HEK293 (cell line): ENCODE measurements at regions not wholly inside any gene's neighbourhood (a gene's known extent, or its start where the extent isn't known, plus 50 kb on each side); places are given as distances from the start of the nearest gene placed in this dataset.

Experiments used
- CTCF ChIA-PET: fragments of 350-600 bp; formaldehyde crosslinking; extraction: SDS; loops from one replicate; lab custom pipeline; 2021; ENCODE audit warnings: antibody characterized with exemption; lab: Yijun Ruan, JAX
- POLR2A ChIA-PET: fragments of 300-600 bp; formaldehyde crosslinking; extraction: SDS; loops from one replicate; lab custom pipeline; 2020; ENCODE audit warnings: antibody characterized with exemption, inconsistent platforms; lab: Yijun Ruan, JAX
- H3K27ac ChIP-seq: fragments of 200-500 bp; sonication (Bioruptor generic); 2 replicates; pipeline ENCODE4 v1.5.1; 2014; ENCODE audit warnings: low read depth, low read length, control low read depth, inconsistent platforms; ENCODE audit errors: extremely low read depth
- H3K36me3 ChIP-seq, 2 experiments: fragments of 200-500 bp in 1 of 2; sonication (Bioruptor generic) in 1 of 2; 1 replicate in 1 of 2; 2 replicates in 1 of 2; pipeline ENCODE4 v1.5.1; 2014 to 2017; ENCODE audit warnings: inconsistent platforms in 2 of 2, low read length in 2 of 2; ENCODE audit not compliant: control insufficient read depth in 2 of 2, insufficient read depth in 1 of 2
- H3K4me1 ChIP-seq: fragments of 200-500 bp; sonication (Bioruptor generic); 2 replicates; pipeline ENCODE4 v1.5.1; 2014; ENCODE audit warnings: mild to moderate bottlenecking, low read length, inconsistent platforms; ENCODE audit not compliant: control insufficient read depth, insufficient read depth
- H3K4me3 ChIP-seq: 2 replicates; pipeline ENCODE4 v1.5.1; 2011; ENCODE audit warnings: low read depth, mild to moderate bottlenecking, control low read depth, low read length, moderate library complexity
- H3K9me3 ChIP-seq: fragments of 200-500 bp; sonication (Bioruptor generic); 2 replicates; pipeline ENCODE4 v1.5.1; 2014; ENCODE audit warnings: low read depth, low read length, inconsistent platforms; ENCODE audit not compliant: control insufficient read depth, insufficient read depth
- BCL11A ChIP-seq: fragments of 450-650 bp; formaldehyde crosslinking; IDR thresholded peaks from 2 replicates; pipeline ENCODE4 v1.5.1; 2016; ENCODE audit warnings: low read depth, missing biosample characterization, missing genetic modification characterization
- FEZF1 ChIP-seq: fragments of 450-650 bp; formaldehyde crosslinking; IDR thresholded peaks from 2 replicates; pipeline ENCODE4 v1.5.1; 2016; ENCODE audit warnings: missing biosample characterization, missing genetic modification characterization
- GLI2 ChIP-seq: fragments of 450-650 bp; formaldehyde crosslinking; IDR thresholded peaks from 2 replicates; pipeline ENCODE4; 2017; ENCODE audit warnings: missing biosample characterization, missing genetic modification characterization, low read depth, borderline replicate concordance
- GLIS1 ChIP-seq: fragments of 450-650 bp; formaldehyde crosslinking; IDR thresholded peaks from 2 replicates; pipeline ENCODE4 v1.5.1; 2016; ENCODE audit warnings: missing biosample characterization, missing genetic modification characterization
- KLF1 ChIP-seq: fragments of 450-650 bp; formaldehyde crosslinking; IDR thresholded peaks from 2 replicates; pipeline ENCODE4 v1.5.1; 2016; ENCODE audit warnings: missing biosample characterization, missing genetic modification characterization
- YY1 ChIP-seq: fragments of 450-650 bp; formaldehyde crosslinking; IDR thresholded peaks from 2 replicates; pipeline ENCODE4 v1.5.1; 2018; ENCODE audit warnings: missing biosample characterization, missing genetic modification characterization
- ZBTB44 ChIP-seq: fragments of 450-650 bp; IDR thresholded peaks from 2 replicates; pipeline ENCODE4 v1.5.1; 2018; ENCODE audit warnings: missing biosample characterization, mild to moderate bottlenecking, missing genetic modification characterization
- ZBTB7A ChIP-seq: fragments of 450-650 bp; formaldehyde crosslinking; IDR thresholded peaks from 2 replicates; pipeline ENCODE4 v1.5.1; 2016; ENCODE audit warnings: low read depth, missing biosample characterization, missing genetic modification characterization
- ZFP41 ChIP-seq: fragments of 450-650 bp; formaldehyde crosslinking; IDR thresholded peaks from 2 replicates; pipeline ENCODE4 v1.5.1; 2016; ENCODE audit warnings: missing biosample characterization, missing genetic modification characterization, borderline replicate concordance
- ZNF155 ChIP-seq: fragments of 450-650 bp; formaldehyde crosslinking; IDR thresholded peaks from 2 replicates; pipeline ENCODE4 v1.5.1; 2016; ENCODE audit warnings: missing biosample characterization, missing genetic modification characterization
- ZNF157 ChIP-seq: fragments of 450-650 bp; formaldehyde crosslinking; IDR thresholded peaks from 2 replicates; pipeline ENCODE4 v1.5.1; 2016; ENCODE audit warnings: missing biosample characterization, missing genetic modification characterization
- ZNF302 ChIP-seq: fragments of 450-650 bp; formaldehyde crosslinking; IDR thresholded peaks from 2 replicates; pipeline ENCODE4 v1.5.1; 2016; ENCODE audit warnings: missing biosample characterization, missing genetic modification characterization, low read depth
- ZNF354C ChIP-seq: fragments of 450-650 bp; formaldehyde crosslinking; IDR thresholded peaks from 2 replicates; pipeline ENCODE4 v1.5.1; 2016; ENCODE audit warnings: missing biosample characterization, missing genetic modification characterization, low read depth, borderline replicate concordance
- ZNF48 ChIP-seq: fragments of 450-650 bp; formaldehyde crosslinking; IDR thresholded peaks from 2 replicates; pipeline ENCODE4 v1.5.1; 2016; ENCODE audit warnings: missing biosample characterization, missing genetic modification characterization
- ZNF580 ChIP-seq: fragments of 450-650 bp; formaldehyde crosslinking; IDR thresholded peaks from 2 replicates; pipeline ENCODE4 v1.5.1; 2016; ENCODE audit warnings: missing biosample characterization, missing genetic modification characterization
- ZNF624 ChIP-seq: fragments of 450-650 bp; formaldehyde crosslinking; IDR thresholded peaks from 2 replicates; pipeline ENCODE4 v1.5.1; 2017; ENCODE audit warnings: missing biosample characterization, missing genetic modification characterization
- ZNF660 ChIP-seq: fragments of 450-650 bp; IDR thresholded peaks from 2 replicates; pipeline ENCODE4 v1.5.1; 2018; ENCODE audit warnings: missing biosample characterization, mild to moderate bottlenecking, missing genetic modification characterization
- ZNF664 ChIP-seq: fragments of 450-650 bp; formaldehyde crosslinking; IDR thresholded peaks from 2 replicates; pipeline ENCODE4 v1.5.1; 2016; ENCODE audit warnings: missing biosample characterization, missing genetic modification characterization
- ZNF670 ChIP-seq: fragments of 450-650 bp; formaldehyde crosslinking; IDR thresholded peaks from 2 replicates; pipeline ENCODE4 v1.5.1; 2016; ENCODE audit warnings: missing biosample characterization, missing genetic modification characterization, low read depth
- ZNF777 ChIP-seq: fragments of 450-650 bp; formaldehyde crosslinking; IDR thresholded peaks from 2 replicates; pipeline ENCODE4 v1.5.1; 2017; ENCODE audit warnings: missing biosample characterization, missing genetic modification characterization, borderline replicate concordance
- ZNF785 ChIP-seq: fragments of 450-650 bp; formaldehyde crosslinking; IDR thresholded peaks from 2 replicates; pipeline ENCODE4 v1.5.1; 2016; ENCODE audit warnings: missing biosample characterization, missing genetic modification characterization
- ZNF830 ChIP-seq: fragments of 450-650 bp; IDR thresholded peaks from 2 replicates; pipeline ENCODE4 v1.5.0; 2018; ENCODE audit warnings: missing biosample characterization, missing genetic modification characterization, low read depth, mild to moderate bottlenecking, moderate library complexity
- ZSCAN16 ChIP-seq: fragments of 450-650 bp; formaldehyde crosslinking; IDR thresholded peaks from 2 replicates; pipeline ENCODE4 v1.5.1; 2016; ENCODE audit warnings: missing biosample characterization, missing genetic modification characterization
- TF ChIP-seq, protein P1 (sequence below): fragments of 450-650 bp; formaldehyde crosslinking; IDR thresholded peaks from 2 replicates; pipeline ENCODE4 v1.5.1; 2016; ENCODE audit warnings: missing biosample characterization, missing genetic modification characterization
- TF ChIP-seq, protein P2 (sequence below): fragments of 450-650 bp; formaldehyde crosslinking; IDR thresholded peaks from 2 replicates; pipeline ENCODE4 v1.5.1; 2016; ENCODE audit warnings: missing biosample characterization, missing genetic modification characterization

GRCh38 chr1:173414136-173414535 is 63.0 kb upstream of the PRDX6 start:
- CTCF ChIA-PET: no interaction called here
- TF ChIP-seq ZNF670 (tag by site-specific recombination) (no peak), ZNF157 (tag by site-specific recombination) (no peak), ZNF580 (tag by site-specific recombination) (no peak), ZBTB44 (tag by site-specific recombination) (no peak), ZNF660 (no peak), ZNF48 (tag by site-specific recombination) (no peak), ZNF830 (no peak)
- TF ChIP-seq, protein P1, sequence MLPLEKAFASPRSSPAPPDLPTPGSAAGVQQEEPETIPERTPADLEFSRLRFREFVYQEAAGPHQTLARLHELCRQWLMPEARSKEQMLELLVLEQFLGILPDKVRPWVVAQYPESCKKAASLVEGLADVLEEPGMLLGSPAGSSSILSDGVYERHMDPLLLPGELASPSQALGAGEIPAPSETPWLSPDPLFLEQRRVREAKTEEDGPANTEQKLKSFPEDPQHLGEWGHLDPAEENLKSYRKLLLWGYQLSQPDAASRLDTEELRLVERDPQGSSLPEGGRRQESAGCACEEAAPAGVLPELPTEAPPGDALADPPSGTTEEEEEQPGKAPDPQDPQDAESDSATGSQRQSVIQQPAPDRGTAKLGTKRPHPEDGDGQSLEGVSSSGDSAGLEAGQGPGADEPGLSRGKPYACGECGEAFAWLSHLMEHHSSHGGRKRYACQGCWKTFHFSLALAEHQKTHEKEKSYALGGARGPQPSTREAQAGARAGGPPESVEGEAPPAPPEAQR (tag by site-specific recombination): no peak

DNA sequence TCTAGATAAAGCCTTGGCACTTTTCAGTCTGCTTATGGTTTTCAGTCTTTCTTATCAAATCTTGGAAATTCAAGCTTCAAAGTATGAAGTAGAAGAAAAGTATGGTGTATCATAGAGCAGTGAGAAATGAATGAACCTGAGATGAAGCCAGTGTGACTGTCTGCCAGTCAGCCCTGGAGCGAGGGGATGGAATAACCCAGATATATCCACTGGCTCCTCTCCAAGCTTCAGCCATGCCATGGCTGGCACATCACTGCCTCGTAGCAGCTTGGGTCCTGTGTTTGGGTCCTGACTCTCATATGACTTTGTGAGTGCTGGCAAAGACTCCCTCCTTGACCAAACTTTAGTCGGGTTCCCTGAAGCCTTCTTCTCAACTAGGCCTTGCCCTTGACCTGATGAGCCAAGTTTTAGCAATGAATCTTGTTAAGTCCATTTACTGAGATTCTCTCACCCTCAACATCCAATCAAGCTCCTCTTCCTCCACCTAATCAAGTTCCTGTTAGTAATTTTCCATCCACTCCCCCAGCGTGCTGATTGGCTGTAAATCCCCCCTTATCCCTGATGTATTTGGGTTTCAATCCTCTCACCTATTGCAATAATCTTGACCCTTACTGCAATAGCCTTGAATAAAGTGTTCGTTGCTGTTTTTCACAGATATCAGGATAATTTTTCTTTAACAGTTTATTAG is 62.5 kb upstream of the PRDX6 start:
- Histone ChIP-seq H3K36me3 (peaks cover 0 to 4% of the 10 kb centered on the region in 2 experiments; a peak in 1 of 3 replicates), H3K4me3 (no peak overlapping the region), H3K9me3 (no peaks in the 10 kb centered on the region), H3K27ac (no peak overlapping the region), H3K4me1 (no peaks in the 10 kb centered on the region)
- TF ChIP-seq ZNF302 (no peak), ZNF777 (tag by site-specific recombination) (no peak), BCL11A (tag by site-specific recombination) (no peak), KLF1 (tag by site-specific recombination) (no peak), ZNF48 (tag by site-specific recombination) (no peak)
- ChIA-PET POLR2A (no interaction called here), CTCF (no interaction called here)

More at GRCh38 chr1:173414136-173414535, 63.0 kb upstream of the PRDX6 start:
- Histone ChIP-seq H3K27ac (no peak overlapping the region), H3K9me3 (no peaks in the 10 kb centered on the region), H3K36me3 (peaks cover 0 to 4% of the 10 kb centered on the region in 2 experiments; a peak in 1 of 3 replicates), H3K4me3 (no peak overlapping the region), H3K4me1 (no peaks in the 10 kb centered on the region)
- POLR2A ChIA-PET: no interaction called here

DNA sequence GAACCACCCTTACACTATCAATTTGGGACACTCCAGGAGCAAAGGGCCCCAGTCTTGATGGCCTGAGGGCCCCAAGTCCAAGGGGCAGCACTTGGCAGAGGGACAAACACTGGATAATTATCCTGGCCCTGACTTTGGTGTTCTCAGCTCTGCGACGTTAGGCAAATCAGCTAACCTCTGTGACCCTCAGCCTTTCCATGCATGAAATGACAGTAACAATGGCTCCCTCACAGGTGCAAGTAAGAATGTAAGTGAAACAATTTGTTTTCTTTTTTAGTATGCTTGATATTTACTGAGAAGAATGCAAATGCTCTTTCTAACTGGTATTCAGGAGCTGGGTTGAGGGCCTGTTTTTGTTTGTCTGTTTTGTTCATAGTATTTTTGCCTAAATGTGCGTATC is 61.6 kb upstream of the PRDX6 start:
- Histone ChIP-seq H3K4me3 (no peak overlapping the region), H3K4me1 (no peaks in the 10 kb centered on the region), H3K9me3 (no peaks in the 10 kb centered on the region), H3K27ac (no peak overlapping the region), H3K36me3 (peaks cover 0 to 3% of the 10 kb centered on the region in 2 experiments; a peak in 1 of 3 replicates)
- POLR2A ChIA-PET: no interaction called here
- TF ChIP-seq KLF1 (tag by site-specific recombination): no peak
- no peak for TF ChIP-seq FEZF1 (tag by site-specific recombination)
- no peak for TF ChIP-seq ZNF664 (tag by site-specific recombination)
- TF ChIP-seq ZNF624 (tag by site-specific recombination): no peak
- TF ChIP-seq ZNF155 (tag by site-specific recombination): no peak
- no peak for TF ChIP-seq ZFP41 (tag by site-specific recombination)
- TF ChIP-seq GLI2 (tag by site-specific recombination): no peak
- TF ChIP-seq GLIS1: no peak
- no peak for TF ChIP-seq ZSCAN16 (tag by site-specific recombination)
- no peak for TF ChIP-seq YY1
- TF ChIP-seq ZNF354C (tag by site-specific recombination): no peak
- TF ChIP-seq ZNF785 (tag by site-specific recombination): no peak
- TF ChIP-seq, protein P2, sequence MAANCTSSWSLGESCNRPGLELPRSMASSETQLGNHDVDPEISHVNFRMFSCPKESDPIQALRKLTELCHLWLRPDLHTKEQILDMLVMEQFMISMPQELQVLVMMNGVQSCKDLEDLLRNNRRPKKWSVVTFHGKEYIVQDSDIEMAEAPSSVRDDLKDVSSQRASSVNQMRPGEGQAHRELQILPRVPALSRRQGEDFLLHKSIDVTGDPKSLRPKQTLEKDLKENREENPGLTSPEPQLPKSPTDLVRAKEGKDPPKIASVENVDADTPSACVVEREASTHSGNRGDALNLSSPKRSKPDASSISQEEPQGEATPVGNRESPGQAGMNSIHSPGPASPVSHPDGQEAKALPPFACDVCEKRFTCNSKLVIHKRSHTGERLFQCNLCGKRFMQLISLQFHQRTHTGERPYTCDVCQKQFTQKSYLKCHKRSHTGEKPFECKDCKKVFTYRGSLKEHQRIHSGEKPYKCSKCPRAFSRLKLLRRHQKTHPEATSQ (tag by site-specific recombination): no peak
- TF ChIP-seq ZBTB7A: no peak
- CTCF ChIA-PET: no interaction called here
